Neural cell (in vitro differentiated cells): ENCODE measurements at regions not wholly inside any gene's neighbourhood (a gene's known extent, or its start where the extent isn't known, plus 50 kb on each side); places are given as distances from the start of the nearest gene placed in this dataset.

Experiments used
- EZH2 ChIP-seq: fragments of 200-600, 300-800 bp; shearing (Covaris generic), sonication (generic); IDR thresholded peaks from 2 replicates; pipeline ENCODE4 v1.6.1; 2014; ENCODE audit warnings: antibody characterized with exemption, low read length, borderline replicate concordance, mild to moderate bottlenecking; ENCODE audit not compliant: insufficient read depth, poor library complexity, severe bottlenecking
- MXI1 ChIP-seq: fragments of 450-650 bp; conservative IDR thresholded peaks from 2 replicates; pipeline ENCODE4 v1.6.1; 2014; ENCODE audit warnings: antibody characterized with exemption, mild to moderate bottlenecking; ENCODE audit not compliant: poor library complexity, severe bottlenecking
- POLR2AphosphoS5 ChIP-seq: IDR thresholded peaks from 2 replicates; pipeline ENCODE4 v1.6.1; 2012
- RAD21 ChIP-seq: fragments of 450-650 bp; conservative IDR thresholded peaks from 2 replicates; pipeline ENCODE4 v1.6.1; 2014; ENCODE audit warnings: antibody characterized with exemption, mild to moderate bottlenecking, moderate library complexity
- TF ChIP-seq, protein P1 (sequence below): fragments of 450-650 bp; IDR thresholded peaks from 2 replicates; pipeline ENCODE4 v1.5.1; 2014; ENCODE audit warnings: antibody characterized with exemption, mild to moderate bottlenecking, moderate library complexity; ENCODE audit not compliant: poor library complexity, severe bottlenecking
- TF ChIP-seq, protein P2 (sequence below): IDR thresholded peaks from 2 replicates; pipeline ENCODE4 v1.6.1; 2012; ENCODE audit warnings: borderline replicate concordance

GRCh38 chr2:39521876-39522517 lies 84.9 kb upstream of the MAP4K3 start:
- TF ChIP-seq, protein P1, sequence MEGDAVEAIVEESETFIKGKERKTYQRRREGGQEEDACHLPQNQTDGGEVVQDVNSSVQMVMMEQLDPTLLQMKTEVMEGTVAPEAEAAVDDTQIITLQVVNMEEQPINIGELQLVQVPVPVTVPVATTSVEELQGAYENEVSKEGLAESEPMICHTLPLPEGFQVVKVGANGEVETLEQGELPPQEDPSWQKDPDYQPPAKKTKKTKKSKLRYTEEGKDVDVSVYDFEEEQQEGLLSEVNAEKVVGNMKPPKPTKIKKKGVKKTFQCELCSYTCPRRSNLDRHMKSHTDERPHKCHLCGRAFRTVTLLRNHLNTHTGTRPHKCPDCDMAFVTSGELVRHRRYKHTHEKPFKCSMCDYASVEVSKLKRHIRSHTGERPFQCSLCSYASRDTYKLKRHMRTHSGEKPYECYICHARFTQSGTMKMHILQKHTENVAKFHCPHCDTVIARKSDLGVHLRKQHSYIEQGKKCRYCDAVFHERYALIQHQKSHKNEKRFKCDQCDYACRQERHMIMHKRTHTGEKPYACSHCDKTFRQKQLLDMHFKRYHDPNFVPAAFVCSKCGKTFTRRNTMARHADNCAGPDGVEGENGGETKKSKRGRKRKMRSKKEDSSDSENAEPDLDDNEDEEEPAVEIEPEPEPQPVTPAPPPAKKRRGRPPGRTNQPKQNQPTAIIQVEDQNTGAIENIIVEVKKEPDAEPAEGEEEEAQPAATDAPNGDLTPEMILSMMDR = no peak
- TF ChIP-seq EZH2 = no peak
- no peak for TF ChIP-seq RAD21
- TF ChIP-seq MXI1 = no peak
- no peak for TF ChIP-seq POLR2AphosphoS5
- TF ChIP-seq, protein P2, sequence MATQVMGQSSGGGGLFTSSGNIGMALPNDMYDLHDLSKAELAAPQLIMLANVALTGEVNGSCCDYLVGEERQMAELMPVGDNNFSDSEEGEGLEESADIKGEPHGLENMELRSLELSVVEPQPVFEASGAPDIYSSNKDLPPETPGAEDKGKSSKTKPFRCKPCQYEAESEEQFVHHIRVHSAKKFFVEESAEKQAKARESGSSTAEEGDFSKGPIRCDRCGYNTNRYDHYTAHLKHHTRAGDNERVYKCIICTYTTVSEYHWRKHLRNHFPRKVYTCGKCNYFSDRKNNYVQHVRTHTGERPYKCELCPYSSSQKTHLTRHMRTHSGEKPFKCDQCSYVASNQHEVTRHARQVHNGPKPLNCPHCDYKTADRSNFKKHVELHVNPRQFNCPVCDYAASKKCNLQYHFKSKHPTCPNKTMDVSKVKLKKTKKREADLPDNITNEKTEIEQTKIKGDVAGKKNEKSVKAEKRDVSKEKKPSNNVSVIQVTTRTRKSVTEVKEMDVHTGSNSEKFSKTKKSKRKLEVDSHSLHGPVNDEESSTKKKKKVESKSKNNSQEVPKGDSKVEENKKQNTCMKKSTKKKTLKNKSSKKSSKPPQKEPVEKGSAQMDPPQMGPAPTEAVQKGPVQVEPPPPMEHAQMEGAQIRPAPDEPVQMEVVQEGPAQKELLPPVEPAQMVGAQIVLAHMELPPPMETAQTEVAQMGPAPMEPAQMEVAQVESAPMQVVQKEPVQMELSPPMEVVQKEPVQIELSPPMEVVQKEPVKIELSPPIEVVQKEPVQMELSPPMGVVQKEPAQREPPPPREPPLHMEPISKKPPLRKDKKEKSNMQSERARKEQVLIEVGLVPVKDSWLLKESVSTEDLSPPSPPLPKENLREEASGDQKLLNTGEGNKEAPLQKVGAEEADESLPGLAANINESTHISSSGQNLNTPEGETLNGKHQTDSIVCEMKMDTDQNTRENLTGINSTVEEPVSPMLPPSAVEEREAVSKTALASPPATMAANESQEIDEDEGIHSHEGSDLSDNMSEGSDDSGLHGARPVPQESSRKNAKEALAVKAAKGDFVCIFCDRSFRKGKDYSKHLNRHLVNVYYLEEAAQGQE = no peak
